NCI-H2196 treated with DMSO at 0.1 percent for 48 hours (cell line): ENCODE measurements at regions not wholly inside any gene's neighbourhood (a gene's known extent, or its start where the extent isn't known, plus 50 kb on each side); places are given as distances from the start of the nearest gene placed in this dataset.
"Not testable (repeated sequence)": the region's sequence is repeated elsewhere in the genome, so short reads cannot be mapped to it uniquely, and the experiment has no call there.

Experiments used
- DNase-seq: peaks from one replicate; lab custom pipeline; 2025; ENCODE audit not compliant: unreplicated experiment; lab: John Stamatoyannopoulos, UW

DNA sequence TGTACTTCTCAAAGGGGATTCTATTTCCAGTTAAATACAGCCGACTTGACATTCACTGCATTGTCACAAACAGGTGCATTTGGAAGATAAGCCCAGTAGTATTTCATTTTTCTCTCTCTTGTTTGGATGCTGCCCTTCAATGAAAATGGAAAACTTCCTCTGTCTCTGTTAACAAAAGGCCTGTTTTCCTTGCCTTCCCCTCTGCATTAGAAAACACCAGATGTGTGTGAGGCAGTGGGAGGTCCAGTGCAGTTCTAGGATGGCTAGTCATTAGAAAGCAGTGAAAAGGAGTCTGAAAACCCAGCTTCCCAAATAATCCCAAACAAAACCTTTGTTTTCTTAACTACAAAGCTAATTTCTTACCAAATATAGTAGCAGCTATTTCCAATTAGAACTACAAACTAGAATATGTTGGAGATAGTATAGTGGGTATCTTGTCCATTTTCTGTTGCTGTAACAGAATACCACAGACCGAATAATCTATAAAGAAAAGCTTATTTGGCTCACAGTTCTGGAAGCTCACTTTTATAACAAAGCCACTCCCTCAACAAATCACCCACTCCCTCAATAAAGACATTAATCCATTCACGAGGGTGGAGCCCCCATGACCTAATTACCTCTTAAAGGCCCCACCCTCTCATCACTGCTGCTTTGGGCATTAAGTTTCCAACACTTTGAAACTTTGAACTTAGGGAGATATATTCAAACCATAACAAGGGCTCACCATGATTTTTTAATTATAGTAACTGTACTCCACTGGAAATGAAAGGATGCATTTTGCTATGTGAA, 452.1 kb upstream of the RPS6KA3 start:
- no peak for DNase-seq

DNA sequence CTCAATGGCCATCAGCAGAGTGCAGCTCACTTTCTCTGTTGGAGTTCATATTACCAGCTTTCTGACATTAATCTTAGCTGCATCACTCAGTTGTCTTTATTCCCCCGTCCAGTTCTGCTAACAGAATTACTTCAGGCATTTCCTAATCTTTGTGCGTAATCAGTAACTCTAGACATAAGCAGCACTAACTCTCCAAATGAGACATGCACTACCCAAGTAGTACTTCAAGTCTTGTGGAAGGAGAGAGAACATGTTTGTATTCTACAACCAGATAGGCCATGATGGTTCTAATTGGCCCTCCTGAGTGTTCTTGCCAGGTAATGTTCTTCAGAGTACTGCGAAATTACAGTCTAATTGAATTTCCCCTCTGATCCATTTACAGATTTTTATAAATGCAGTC, 448.5 kb upstream of the RPS6KA3 start:
- DNase-seq = no peak

DNA sequence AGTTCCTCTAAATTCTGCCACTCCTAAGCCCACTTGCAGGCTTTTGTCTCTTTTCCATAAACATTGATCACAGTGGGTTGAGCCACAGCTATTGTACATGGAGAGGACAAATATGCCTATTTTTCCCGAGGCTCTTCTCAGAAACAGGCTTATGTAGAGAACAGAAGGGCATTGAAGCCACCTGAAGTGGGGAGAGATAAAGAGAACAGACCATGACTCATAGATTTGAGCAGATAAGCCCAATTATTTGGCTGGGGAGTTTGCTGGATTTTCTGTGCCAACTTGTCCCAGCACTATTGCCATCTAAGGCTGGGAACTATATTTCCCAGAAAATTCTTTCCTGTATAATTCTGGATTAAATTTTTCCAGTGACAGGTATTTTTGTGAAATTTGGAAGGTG, 446.1 kb upstream of the RPS6KA3 start:
- DNase-seq = no peak

DNA sequence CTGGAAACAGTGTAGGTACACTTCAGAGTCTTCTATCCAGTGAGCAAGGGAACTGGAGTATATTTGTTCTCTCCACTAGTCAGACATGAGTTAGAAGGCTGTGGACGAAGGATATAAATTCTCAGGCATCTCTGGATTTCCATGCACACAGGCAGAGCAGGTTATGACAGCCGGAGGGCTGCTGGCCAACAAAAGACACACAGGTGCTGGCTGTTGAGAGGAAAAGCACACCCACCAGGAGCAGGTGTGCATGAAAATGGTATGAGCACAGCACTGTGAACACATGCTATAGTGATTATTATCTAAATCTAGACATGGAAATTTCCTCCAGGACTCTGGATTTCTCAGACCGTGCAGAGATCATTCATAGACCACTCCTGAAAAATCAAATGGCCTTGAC, 444.7 kb upstream of the RPS6KA3 start:
- no peak for DNase-seq

DNA sequence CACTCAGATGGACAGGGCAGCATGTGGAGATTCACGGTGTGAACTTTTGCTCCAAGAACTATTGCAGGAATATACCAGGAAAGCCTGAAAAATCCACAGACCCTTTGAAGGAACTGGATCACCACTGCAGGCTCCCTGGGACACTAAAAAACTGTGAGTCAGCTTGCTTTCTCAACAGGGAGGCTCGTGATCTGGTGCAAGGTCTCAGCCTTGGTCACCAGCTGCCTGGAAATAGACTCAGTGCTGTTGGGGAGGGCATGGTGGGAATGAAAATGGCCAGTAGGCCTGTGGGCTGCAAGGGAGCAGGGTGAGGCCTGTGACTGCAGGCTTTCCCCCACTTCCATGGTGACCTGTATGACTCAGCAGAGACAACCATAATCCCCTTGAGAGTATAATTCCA, 426.4 kb upstream of the RPS6KA3 start:
- no peak for DNase-seq

DNA sequence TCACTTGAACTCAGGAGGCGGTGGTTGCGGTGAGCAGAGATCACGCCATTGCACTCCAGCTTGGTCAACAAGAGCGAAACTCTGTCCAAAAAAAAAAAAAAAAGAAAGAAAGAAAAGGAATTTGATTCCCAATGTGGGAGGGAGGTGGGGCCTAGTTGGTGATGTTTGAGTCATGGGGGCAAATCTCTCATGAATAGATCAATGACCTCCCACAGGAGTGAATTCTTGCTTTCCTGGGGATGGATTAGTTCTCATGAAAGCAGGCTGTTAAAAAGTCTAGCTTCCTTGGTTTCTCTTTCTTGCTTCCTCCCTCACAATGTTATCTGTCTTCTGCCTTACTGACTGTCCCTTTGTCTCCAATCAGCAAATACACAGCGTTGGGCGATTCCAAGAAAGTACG, 419.5 kb upstream of the RPS6KA3 start:
- no peak for DNase-seq

DNA sequence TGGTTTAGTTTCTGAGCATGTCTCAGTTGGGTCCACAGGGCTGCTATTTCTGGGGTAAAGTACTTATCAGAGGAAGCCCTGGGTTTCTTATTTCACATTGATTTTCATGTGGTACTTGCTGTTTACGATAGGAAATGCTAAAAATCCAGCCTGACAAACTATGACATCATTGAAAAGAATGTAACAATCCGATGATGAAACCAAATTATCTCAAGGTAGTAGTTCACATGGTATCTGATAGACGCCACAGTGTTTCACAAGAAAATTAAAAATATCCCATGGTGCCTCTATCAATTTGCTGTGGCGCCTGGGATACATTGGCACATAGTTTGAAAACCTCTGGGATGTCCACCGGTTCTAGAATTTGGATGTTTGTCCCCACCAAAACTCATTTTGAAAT, 418.9 kb upstream of the RPS6KA3 start:
- no peak for DNase-seq

DNA sequence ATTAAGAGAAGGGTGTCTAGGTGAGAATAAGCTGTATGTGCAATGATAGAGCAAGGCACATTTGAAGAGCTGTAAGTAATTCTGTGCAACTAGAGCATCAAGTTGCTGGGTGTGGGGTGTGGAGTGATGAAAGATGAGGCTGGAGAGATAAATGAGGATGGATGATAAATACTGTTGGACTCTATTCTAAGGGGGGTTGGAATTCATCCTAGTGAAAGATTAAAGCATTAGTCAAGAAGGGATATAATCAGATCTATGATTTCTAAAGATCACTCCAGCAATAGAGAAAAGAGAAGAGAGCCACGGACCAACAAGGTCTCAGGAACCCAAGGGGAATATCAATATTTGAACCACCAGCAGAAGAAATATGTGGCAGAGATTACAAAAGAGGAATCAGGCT, 415.0 kb upstream of the RPS6KA3 start:
- DNase-seq = no peak

DNA sequence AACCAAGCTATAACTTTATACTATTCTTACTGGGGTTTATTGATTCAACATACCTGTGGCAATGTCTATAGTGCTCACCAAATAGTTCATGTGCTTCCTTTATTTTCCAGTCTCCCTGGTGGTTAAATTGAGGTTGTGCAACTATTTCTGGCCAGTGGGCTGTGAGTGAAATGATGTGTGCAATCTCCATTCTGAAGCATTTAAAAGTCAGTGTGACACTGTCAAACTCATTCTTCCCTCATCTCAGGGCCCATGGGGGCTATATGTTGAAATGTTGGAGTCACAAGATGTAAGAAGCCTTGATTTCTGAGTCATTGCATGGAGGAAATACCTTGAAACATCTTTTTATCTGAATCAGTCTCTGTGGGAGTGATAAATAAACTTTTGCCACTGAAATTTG, 414.3 kb upstream of the RPS6KA3 start:
- DNase-seq = no peak

DNA sequence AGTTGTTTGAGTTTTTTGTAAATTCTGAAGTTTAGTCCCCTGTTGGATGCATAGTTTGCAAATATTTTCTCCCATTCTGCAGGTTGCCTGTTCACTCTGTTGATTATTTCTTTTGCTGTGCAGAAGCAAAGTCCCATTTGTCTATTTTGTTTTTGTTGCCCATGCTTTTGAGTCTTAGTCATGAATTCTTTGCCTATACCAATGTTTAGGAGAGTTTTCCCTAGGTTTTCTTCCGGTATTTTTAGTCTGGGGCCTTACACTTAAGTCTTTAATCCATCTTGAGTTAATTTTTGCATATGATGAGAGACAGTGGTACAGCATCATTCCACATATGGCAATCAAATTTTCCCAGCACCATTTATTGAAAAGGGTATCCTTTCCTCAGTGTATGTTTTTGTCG, 405.8 kb upstream of the RPS6KA3 start:
- no peak for DNase-seq

DNA sequence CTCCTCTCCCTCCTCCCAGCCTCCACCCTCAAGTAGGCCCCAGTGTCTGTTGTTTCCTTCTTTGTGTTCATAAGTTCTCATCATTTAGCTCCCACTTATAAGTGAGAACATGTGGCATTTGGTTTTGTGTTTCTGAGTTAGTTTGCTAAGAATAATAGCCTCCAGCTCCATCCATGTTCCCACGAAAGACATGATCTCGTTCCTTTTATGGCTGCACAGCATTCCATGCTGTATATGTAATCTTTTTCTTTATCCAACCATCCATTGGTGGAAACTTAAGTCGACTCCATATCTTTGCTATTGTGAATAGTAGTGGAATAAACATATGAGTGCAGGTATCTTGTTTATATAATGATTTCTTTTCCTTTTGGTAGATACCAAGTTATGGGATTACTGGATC, 405.0 kb upstream of the RPS6KA3 start:
- DNase-seq = not testable (repeated sequence)

DNA sequence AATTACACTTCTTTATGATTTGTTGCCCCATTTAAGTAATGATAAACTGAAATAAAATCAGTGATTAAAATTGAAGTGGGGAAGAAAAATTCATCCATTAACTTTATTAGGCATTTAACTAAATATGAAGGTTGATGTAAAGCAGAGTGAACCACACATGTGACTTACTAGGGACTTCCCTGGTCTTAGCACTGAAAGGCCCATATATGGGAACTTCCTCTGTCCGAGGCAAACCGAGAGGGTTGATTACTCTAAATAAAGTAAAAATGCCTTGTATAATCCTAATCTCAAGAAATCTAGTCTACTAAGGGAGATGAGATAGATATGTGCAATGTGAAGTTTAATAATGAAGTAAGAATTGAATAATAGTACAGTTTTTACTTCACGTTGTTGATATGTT, 403.9 kb upstream of the RPS6KA3 start:
- no peak for DNase-seq

DNA sequence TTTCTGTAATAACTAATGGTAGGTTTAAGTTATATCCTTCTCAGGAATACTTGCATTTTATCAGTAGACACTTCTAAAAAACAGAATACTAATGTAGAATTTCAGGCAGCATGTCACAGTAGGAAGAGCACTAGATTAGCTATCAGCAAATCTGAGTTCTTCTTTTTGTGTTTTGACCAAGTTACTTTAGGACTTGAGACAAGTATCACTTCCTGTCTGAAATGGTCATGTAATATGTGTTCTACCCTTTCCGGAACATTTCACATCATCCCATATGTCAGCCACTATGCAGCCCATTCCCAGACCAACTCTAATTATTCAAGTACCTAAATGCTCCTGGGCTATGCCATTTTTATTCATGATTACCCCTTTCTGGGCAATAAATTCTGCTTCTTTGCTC, 401.8 kb upstream of the RPS6KA3 start:
- no peak for DNase-seq

DNA sequence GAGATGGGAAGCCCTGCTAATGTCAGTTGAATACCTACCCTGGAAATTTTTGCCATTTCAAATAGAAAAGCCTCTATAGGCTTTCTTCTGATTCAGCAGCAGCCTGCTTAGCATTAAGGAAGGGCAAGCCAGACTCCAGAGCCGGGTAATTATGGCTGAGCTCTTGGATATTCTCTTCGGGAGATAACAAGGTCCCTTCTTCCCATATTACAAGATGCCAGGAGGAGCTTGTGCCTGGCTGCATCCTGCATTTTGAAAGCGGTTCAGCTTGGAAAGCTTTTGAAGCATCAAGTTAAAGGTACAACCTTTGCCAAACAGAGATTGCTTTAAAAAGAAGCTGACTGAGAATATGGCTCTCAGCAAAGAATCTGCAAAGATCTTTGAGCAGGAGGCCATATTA, 399.6 kb upstream of the RPS6KA3 start:
- DNase-seq = no peak

DNA sequence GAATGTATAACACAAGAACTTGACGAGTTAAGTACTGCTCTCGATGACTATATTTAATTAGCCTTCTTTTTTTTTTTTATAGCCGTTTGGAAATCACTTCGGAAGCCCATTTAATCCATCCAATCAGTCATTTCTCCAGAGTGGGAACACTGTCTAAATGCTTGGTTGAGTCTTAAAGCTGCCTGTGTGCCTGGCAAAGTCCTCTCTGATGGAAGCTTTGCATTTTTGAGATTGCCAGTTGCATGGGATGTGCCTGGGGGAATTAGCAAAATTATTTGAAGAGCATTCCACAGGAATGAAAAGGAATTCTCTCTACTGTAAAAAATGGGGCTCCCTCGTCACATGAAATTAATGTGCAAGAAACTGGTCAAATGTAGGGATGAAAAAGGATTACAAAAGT, 398.8 kb upstream of the RPS6KA3 start:
- DNase-seq = no peak

DNA sequence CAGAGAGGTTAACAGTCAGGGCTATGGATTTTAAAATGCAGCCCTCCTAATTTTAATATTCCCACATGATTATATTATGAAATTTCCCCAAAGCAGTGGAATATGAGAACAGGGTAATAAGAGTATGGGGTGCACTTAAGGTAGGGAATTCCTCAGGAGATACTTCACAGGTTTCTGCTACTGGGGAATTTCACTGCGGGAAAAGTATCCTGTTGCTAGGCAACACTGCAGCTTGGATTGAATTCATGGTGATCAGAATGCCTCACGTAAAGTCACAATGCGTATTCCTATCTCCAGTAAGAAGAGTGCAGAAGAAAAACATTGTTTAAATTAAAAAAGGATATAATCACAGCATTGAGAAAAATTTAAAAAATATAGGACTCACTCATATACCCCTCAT, 398.1 kb upstream of the RPS6KA3 start:
- DNase-seq = no peak

DNA sequence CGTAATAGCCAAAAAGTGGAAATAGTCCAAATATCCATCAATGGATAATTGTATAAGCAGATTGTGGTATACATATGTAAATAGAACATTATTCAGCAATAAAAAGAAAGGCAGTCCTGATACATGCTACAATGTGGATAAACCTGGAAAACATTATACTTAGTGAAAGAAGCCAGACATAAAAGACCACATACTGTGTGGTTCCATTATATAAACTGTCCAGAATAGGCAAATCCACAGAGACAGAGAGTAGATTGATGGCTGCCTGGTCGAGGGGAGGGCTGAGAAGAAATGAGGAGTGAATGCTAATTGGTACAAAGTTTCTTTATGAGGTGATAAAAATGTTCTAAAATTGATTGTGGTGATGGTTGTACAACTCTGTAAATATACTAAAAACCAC, 397.4 kb upstream of the RPS6KA3 start:
- DNase-seq = no peak

DNA sequence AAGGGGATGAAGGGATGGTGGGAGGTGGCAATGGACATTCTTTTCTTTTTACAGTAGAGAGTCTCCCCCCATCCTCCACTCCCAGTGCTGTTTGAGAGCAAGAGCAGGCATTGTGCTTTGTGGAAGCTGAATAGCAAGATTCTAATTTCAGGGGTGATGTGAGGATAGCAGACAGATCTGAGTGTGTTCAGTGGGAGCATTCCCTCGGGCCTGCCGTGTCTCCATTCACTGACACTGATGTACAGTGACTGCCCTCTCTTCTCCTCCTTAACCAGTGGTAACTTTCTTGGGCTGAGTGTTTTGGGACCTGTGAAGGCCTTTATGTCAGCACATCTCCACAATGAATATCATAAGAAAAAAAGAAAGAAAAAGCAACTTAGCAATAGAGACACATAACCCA, 396.6 kb upstream of the RPS6KA3 start:
- DNase-seq = no peak

DNA sequence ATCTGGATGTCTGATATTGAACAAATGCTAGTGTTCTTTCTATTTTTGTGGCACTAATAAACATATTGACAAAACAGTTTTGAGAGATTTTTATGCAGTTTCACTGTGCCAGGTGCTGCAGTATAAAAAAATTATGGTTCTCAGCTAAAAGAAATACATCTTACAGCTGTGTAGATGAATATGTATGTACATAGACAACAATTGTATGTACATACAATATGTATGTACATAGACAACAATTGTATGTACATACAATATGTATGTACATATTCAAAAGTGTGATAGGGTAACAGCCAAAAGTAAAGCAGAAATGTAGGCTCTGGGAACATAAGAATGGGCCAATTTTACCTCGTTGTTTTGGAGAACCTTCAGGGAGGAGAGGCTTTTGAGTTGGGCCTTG, 390.0 kb upstream of the RPS6KA3 start:
- DNase-seq = no peak

DNA sequence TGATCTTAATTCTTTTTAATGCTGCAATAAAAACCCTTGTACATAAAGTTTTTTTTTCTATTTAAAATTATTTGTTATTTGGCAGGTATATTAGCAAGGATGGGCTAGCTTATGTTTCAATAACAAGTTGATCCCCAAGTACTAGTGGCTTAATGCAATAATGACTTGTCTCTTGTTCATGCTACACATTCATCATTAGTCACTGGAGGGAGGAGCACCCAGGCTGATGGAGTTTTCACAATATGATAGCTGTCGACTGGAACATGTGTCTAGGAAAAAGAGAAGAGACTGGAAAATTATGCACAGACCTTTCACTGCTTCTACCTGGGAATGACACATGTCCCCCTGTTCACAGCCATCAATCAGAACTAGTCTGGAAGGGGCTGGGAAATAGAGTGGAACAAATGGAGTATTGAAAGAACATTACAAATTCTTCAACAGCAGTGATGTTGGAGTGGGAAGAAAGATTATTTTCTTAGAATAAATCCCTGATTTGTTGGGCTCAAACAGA, 387.9 kb upstream of the RPS6KA3 start:
- no peak for DNase-seq

DNA sequence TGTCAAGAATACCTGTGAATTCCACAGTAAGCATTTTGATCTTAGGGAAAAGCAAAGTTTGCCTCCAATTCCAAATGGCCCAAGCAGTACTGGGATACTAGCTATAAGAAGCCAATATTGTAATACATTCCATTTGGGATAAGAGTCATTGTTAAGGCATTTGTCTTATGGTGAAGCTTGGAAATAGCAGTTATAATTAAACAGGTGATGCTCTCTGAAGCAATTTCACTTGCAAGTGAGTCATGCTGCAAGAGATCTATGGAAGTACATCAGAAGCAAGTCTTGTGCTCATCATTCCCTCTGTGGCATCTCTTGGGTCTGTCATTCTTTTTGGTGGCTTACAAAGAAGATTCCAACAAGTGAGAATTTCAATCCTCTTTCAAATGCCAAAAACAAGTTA, 386.4 kb upstream of the RPS6KA3 start:
- no peak for DNase-seq

DNA sequence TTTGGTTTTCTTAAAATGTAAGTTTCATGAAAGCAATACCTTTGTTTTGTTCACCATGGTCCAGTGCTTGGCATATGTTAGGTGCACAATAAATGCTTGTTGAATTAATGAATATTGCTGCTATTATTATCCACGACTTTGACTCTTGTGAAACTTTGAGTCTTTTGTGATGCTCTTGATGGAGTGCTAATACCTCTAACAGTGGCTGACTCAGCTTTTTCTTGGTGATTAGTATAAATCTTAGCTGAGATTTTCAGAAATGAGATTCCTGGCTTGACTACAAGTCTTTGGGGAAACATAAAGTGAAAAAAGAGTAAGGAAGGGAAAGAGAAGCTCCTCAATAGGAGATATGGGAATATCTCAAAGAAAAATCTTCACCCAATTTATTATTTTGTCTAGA, 375.2 kb upstream of the RPS6KA3 start:
- no peak for DNase-seq

DNA sequence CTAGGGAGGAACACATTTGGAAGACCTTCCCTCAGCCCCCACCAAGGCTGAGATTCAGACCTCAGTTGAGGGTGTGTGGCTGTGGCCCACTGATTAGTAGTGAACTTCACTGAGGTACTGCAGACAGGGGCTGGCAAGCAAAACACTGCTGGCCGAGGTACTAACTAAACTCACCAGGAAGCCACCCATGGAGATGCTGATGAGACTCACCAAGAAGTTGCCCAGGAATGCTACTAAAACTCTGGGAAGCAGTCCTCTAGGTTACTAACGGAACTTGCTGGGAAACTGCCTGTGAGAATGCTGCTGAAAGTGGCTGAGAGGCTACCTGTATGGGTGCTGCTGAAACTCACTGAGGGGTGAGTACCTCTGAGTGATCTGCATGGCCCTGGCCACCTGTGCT, 372.4 kb upstream of the RPS6KA3 start:
- no peak for DNase-seq
